HEK293 (cell line): ENCODE measurements at regions not wholly inside any gene's neighbourhood (a gene's known extent, or its start where the extent isn't known, plus 50 kb on each side); places are given as distances from the start of the nearest gene placed in this dataset.

Source experiments
- CTCF ChIA-PET: fragments of 350-600 bp; formaldehyde crosslinking; extraction: SDS; loops from one replicate; lab custom pipeline; 2021; ENCODE audit warnings: antibody characterized with exemption; lab: Yijun Ruan, JAX
- POLR2A ChIA-PET: fragments of 300-600 bp; formaldehyde crosslinking; extraction: SDS; loops from one replicate; lab custom pipeline; 2020; ENCODE audit warnings: antibody characterized with exemption, inconsistent platforms; lab: Yijun Ruan, JAX
- H3K27ac ChIP-seq: fragments of 200-500 bp; sonication (Bioruptor generic); 2 replicates; pipeline ENCODE4 v1.5.1; 2014; ENCODE audit warnings: low read depth, low read length, control low read depth, inconsistent platforms; ENCODE audit errors: extremely low read depth
- H3K36me3 ChIP-seq, 2 experiments: fragments of 200-500 bp in 1 of 2; sonication (Bioruptor generic) in 1 of 2; 1 replicate in 1 of 2; 2 replicates in 1 of 2; pipeline ENCODE4 v1.5.1; 2014 to 2017; ENCODE audit warnings: inconsistent platforms in 2 of 2, low read length in 2 of 2; ENCODE audit not compliant: control insufficient read depth in 2 of 2, insufficient read depth in 1 of 2
- H3K4me1 ChIP-seq: fragments of 200-500 bp; sonication (Bioruptor generic); 2 replicates; pipeline ENCODE4 v1.5.1; 2014; ENCODE audit warnings: mild to moderate bottlenecking, low read length, inconsistent platforms; ENCODE audit not compliant: control insufficient read depth, insufficient read depth
- H3K4me3 ChIP-seq: 2 replicates; pipeline ENCODE4 v1.5.1; 2011; ENCODE audit warnings: low read depth, mild to moderate bottlenecking, control low read depth, low read length, moderate library complexity
- H3K9me3 ChIP-seq: fragments of 200-500 bp; sonication (Bioruptor generic); 2 replicates; pipeline ENCODE4 v1.5.1; 2014; ENCODE audit warnings: low read depth, low read length, inconsistent platforms; ENCODE audit not compliant: control insufficient read depth, insufficient read depth
- FEZF1 ChIP-seq: fragments of 450-650 bp; formaldehyde crosslinking; IDR thresholded peaks from 2 replicates; pipeline ENCODE4 v1.5.1; 2016; ENCODE audit warnings: missing biosample characterization, missing genetic modification characterization
- OSR2 ChIP-seq: fragments of 450-650 bp; formaldehyde crosslinking; IDR thresholded peaks from 2 replicates; pipeline ENCODE4 v1.5.1; 2016; ENCODE audit warnings: missing biosample characterization, missing genetic modification characterization
- PRDM1 ChIP-seq: fragments of 450-650 bp; formaldehyde crosslinking; IDR thresholded peaks from 2 replicates; pipeline ENCODE4; 2016; ENCODE audit warnings: missing biosample characterization, missing genetic modification characterization
- SETDB1 ChIP-seq: IDR thresholded peaks from one replicate; pipeline ENCODE4 v1.6.1; 2017; ENCODE audit warnings: mild to moderate bottlenecking, low read length, moderate library complexity, mixed read lengths; ENCODE audit not compliant: insufficient read length
- ZBTB48 ChIP-seq: fragments of 450-650 bp; formaldehyde crosslinking; IDR thresholded peaks from 2 replicates; pipeline ENCODE4 v1.5.1; 2016; ENCODE audit warnings: missing biosample characterization, missing genetic modification characterization
- ZNF174 ChIP-seq: fragments of 450-650 bp; formaldehyde crosslinking; IDR thresholded peaks from 2 replicates; pipeline ENCODE4 v1.5.0; 2017; ENCODE audit warnings: missing biosample characterization, mild to moderate bottlenecking, missing genetic modification characterization
- ZNF223 ChIP-seq: fragments of 450-650 bp; formaldehyde crosslinking; IDR thresholded peaks from 2 replicates; pipeline ENCODE4 v1.5.1; 2016; ENCODE audit warnings: missing biosample characterization, missing genetic modification characterization
- ZNF239 ChIP-seq: fragments of 450-650 bp; formaldehyde crosslinking; IDR thresholded peaks from 2 replicates; pipeline ENCODE4 v1.5.1; 2016; ENCODE audit warnings: missing biosample characterization, missing genetic modification characterization
- ZNF394 ChIP-seq: fragments of 450-650 bp; formaldehyde crosslinking; IDR thresholded peaks from 2 replicates; pipeline ENCODE4 v1.5.1; 2016; ENCODE audit warnings: missing biosample characterization, missing genetic modification characterization, mild to moderate bottlenecking, moderate library complexity, borderline replicate concordance
- ZNF423 ChIP-seq: fragments of 450-650 bp; formaldehyde crosslinking; IDR thresholded peaks from 2 replicates; pipeline ENCODE4 v1.5.1; 2016; ENCODE audit warnings: missing biosample characterization, missing genetic modification characterization
- ZNF514 ChIP-seq: fragments of 450-650 bp; formaldehyde crosslinking; IDR thresholded peaks from 2 replicates; pipeline ENCODE4 v1.5.1; 2016; ENCODE audit warnings: missing biosample characterization, missing genetic modification characterization
- ZNF561 ChIP-seq: fragments of 450-650 bp; IDR thresholded peaks from 2 replicates; pipeline ENCODE4 v1.5.1; 2018; ENCODE audit warnings: missing biosample characterization, missing genetic modification characterization, borderline replicate concordance
- ZNF571 ChIP-seq: fragments of 450-650 bp; formaldehyde crosslinking; IDR thresholded peaks from 2 replicates; pipeline ENCODE4 v1.5.0; 2017; ENCODE audit warnings: missing biosample characterization, missing genetic modification characterization
- ZNF624 ChIP-seq: fragments of 450-650 bp; formaldehyde crosslinking; IDR thresholded peaks from 2 replicates; pipeline ENCODE4 v1.5.1; 2017; ENCODE audit warnings: missing biosample characterization, missing genetic modification characterization
- ZNF658 ChIP-seq: fragments of 450-650 bp; formaldehyde crosslinking; IDR thresholded peaks from 2 replicates; pipeline ENCODE4; 2016; ENCODE audit warnings: missing biosample characterization, missing genetic modification characterization
- ZNF670 ChIP-seq: fragments of 450-650 bp; formaldehyde crosslinking; IDR thresholded peaks from 2 replicates; pipeline ENCODE4 v1.5.1; 2016; ENCODE audit warnings: missing biosample characterization, missing genetic modification characterization, low read depth
- ZNF707 ChIP-seq: fragments of 450-650 bp; formaldehyde crosslinking; IDR thresholded peaks from 2 replicates; pipeline ENCODE4 v1.5.1; 2016; ENCODE audit warnings: missing biosample characterization, missing genetic modification characterization
- ZNF830 ChIP-seq: fragments of 450-650 bp; IDR thresholded peaks from 2 replicates; pipeline ENCODE4 v1.5.0; 2018; ENCODE audit warnings: missing biosample characterization, missing genetic modification characterization, low read depth, mild to moderate bottlenecking, moderate library complexity
- ZSCAN23 ChIP-seq: fragments of 450-650 bp; formaldehyde crosslinking; IDR thresholded peaks from 2 replicates; pipeline ENCODE4 v1.5.1; 2016; ENCODE audit warnings: missing biosample characterization, missing genetic modification characterization
- TF ChIP-seq, protein P1 (sequence below): fragments of 450-650 bp; formaldehyde crosslinking; IDR thresholded peaks from 2 replicates; pipeline ENCODE4 v1.5.1; 2016; ENCODE audit warnings: missing biosample characterization, missing genetic modification characterization
- TF ChIP-seq, protein P2 (sequence below): fragments of 450-650 bp; formaldehyde crosslinking; IDR thresholded peaks from 2 replicates; pipeline ENCODE4 v1.5.1; 2017; ENCODE audit warnings: missing biosample characterization, missing genetic modification characterization

DNA sequence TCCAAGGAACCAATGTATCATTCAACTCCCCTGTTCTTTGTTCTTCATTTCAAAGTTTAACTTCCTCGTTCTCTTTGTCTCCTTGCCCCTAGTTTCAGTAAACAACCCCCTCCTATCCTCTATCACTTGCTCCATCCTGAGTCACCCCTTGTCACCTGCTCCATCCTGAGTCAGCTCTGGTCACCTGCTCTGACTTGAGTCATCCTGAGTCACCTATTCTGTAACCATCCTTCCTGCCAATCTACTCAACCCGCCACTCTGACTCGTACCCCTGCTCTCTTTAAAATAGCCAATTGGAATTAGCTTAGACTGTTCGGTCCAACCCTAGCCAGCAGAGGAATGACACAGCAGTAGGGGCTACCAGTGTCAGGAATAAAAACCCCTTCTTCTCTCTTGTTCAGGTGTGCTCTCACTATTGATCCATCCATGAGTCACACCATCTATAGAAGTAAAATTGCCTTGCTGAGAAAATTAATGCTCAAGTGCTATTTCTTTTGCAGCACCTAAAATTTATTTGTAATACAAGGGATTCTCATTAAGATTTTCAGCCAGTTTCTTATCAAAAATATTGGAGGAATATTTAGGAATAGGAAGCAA lies 326.8 kb downstream of the AKAIN1 start:
- TF ChIP-seq ZNF239 (tag by site-specific recombination): no peak
- peak; percentile 67 for TF ChIP-seq SETDB1
- no peaks in the 10 kb centered on the region for H3K9me3 ChIP-seq
- H3K4me3 ChIP-seq: no peak overlapping the region
- CTCF ChIA-PET: no interaction called here
- H3K4me1 ChIP-seq: no peaks in the 10 kb centered on the region
- POLR2A ChIA-PET: no interaction called here
- H3K36me3 ChIP-seq: no peaks in the 10 kb centered on the region
- no peak overlapping the region for H3K27ac ChIP-seq

DNA sequence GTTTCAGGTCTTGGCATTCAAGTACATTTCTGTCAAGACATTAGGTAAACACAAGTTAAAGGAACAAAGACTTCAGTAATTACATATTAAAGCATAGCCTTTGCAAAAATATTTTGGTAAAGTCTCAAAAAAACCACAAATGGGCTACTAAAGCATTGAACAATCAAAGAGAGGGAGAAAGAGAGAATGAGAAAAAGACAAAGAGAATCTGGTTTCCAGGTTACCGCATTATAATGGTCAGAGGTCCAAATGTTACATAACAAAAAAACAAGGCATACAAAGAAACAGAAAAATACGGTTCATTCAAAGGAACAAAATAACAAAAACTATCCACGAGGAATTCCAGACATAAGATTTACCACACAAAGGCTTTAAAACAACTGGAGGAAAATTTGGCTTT lies 327.9 kb downstream of the AKAIN1 start:
- Histone ChIP-seq H3K4me1 (no peaks in the 10 kb centered on the region), H3K9me3 (no peaks in the 10 kb centered on the region)
- no peak for TF ChIP-seq ZNF394 (tag by site-specific recombination)
- no peak for TF ChIP-seq ZNF670 (tag by site-specific recombination)
- no peak for TF ChIP-seq ZNF830
- no peak for TF ChIP-seq OSR2 (tag by site-specific recombination)
- TF ChIP-seq ZNF174 (tag by site-specific recombination): no peak
- no peak for TF ChIP-seq ZNF561 (tag by site-specific recombination)
- no peak for TF ChIP-seq ZNF223 (tag by site-specific recombination)
- no peak for TF ChIP-seq PRDM1 (tag by site-specific recombination)
- TF ChIP-seq ZNF658 (tag by site-specific recombination): no peak
- no peak for TF ChIP-seq ZNF624 (tag by site-specific recombination)
- TF ChIP-seq ZNF707 (tag by site-specific recombination): no peak
- TF ChIP-seq ZBTB48 (tag by site-specific recombination): no peak
- TF ChIP-seq, all 188 proteins: peak for 0
- CTCF ChIA-PET: no interaction called here
- H3K4me3 ChIP-seq: no peak overlapping the region
- POLR2A ChIA-PET: no interaction called here
- H3K27ac ChIP-seq: no peak overlapping the region
- H3K36me3 ChIP-seq: no peaks in the 10 kb centered on the region

DNA sequence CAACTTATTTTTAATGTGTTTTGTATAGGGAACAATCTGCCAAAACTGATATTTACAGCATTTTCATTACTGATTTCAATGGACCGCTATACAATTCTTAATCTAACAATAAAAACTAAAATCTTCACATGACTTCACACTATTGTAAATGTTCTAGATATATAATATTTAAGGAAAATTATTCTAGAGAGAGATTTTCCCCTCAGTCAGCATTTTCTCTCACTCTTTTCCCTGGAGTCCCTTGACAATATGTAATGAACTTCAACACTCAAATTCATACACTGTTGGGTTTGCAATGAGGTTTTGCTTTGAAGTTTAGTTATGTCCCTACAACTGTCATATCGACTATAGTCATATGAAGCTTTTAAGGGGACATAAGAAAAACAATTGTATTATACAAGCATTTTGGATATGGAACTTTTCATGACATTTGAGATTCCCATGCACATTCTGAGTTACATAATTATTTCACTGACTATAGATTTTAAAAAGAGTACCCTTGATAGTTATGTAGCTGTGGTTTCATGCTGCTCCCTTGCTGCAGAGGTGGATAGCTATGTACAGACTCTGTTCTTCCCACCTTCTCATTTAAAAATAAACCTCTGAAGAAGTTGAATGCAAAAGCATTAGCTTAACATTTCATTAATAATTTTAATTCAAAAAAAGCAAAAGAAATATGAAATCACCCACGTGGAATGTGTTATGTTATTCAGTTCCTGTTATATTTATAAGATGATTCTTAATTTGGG lies 338.5 kb downstream of the AKAIN1 start:
- CTCF ChIA-PET: interaction anchor here (0.7 to 0.9 kb wide), 3 partner anchors 13 to 199 kb away, joined by 3 to 4 read pairs (median 3); no protein-coding TSS in a partner anchor
- no peak overlapping the region for H3K27ac ChIP-seq
- H3K4me3 ChIP-seq: no peak overlapping the region
- POLR2A ChIA-PET: no interaction called here
- H3K36me3 ChIP-seq: no peaks in the 10 kb centered on the region
- no peaks in the 10 kb centered on the region for H3K4me1 ChIP-seq
- TF ChIP-seq ZNF423: no peak
- no peak for TF ChIP-seq FEZF1 (tag by site-specific recombination)
- no peak for TF ChIP-seq ZNF571 (tag by site-specific recombination)
- no peak for TF ChIP-seq ZSCAN23
- no peak for TF ChIP-seq ZNF514 (tag by site-specific recombination)
- TF ChIP-seq, protein P1, sequence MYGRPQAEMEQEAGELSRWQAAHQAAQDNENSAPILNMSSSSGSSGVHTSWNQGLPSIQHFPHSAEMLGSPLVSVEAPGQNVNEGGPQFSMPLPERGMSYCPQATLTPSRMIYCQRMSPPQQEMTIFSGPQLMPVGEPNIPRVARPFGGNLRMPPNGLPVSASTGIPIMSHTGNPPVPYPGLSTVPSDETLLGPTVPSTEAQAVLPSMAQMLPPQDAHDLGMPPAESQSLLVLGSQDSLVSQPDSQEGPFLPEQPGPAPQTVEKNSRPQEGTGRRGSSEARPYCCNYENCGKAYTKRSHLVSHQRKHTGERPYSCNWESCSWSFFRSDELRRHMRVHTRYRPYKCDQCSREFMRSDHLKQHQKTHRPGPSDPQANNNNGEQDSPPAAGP (tag by site-specific recombination): no peak
- TF ChIP-seq, protein P2, sequence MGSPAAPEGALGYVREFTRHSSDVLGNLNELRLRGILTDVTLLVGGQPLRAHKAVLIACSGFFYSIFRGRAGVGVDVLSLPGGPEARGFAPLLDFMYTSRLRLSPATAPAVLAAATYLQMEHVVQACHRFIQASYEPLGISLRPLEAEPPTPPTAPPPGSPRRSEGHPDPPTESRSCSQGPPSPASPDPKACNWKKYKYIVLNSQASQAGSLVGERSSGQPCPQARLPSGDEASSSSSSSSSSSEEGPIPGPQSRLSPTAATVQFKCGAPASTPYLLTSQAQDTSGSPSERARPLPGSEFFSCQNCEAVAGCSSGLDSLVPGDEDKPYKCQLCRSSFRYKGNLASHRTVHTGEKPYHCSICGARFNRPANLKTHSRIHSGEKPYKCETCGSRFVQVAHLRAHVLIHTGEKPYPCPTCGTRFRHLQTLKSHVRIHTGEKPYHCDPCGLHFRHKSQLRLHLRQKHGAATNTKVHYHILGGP (tag by site-specific recombination): no peak
- H3K9me3 ChIP-seq: no peaks in the 10 kb centered on the region
